ENCODE measurements at regions not wholly inside any gene's neighbourhood (a gene's known extent, or its start where the extent isn't known, plus 50 kb on each side); places are given as distances from the start of the nearest gene placed in this dataset.

GRCh38 chr13:44132710-44133109 is 240.9 kb upstream of the SERP2 start:
- TF ChIP-seq CTCF (conservative IDR thresholded peaks at IDR 0.05): no peak
- no peak overlapping the region for H3K27ac ChIP-seq

- no peak overlapping the region for H3K27ac ChIP-seq
- no peak for TF ChIP-seq CTCF (conservative IDR thresholded peaks at IDR 0.05)
Observed at GRCh38 chr13:44133626-44134025, 240.0 kb upstream of the SERP2 start.

- H3K27ac ChIP-seq: no peak overlapping the region
- TF ChIP-seq CTCF (conservative IDR thresholded peaks at IDR 0.05): no peak
Observed at GRCh38 chr13:44135566-44135965, 238.1 kb upstream of the SERP2 start.

GRCh38 chr13:44136696-44137268 is 236.8 kb upstream of the SERP2 start:
- no peak overlapping the region for H3K27ac ChIP-seq
- no peak for TF ChIP-seq CTCF (conservative IDR thresholded peaks at IDR 0.05)

GRCh38 chr13:44137466-44137865 is 236.2 kb upstream of the SERP2 start:
- no peak for TF ChIP-seq CTCF (conservative IDR thresholded peaks at IDR 0.05)
- H3K27ac ChIP-seq: no peak overlapping the region

GRCh38 chr13:44140146-44140545 is 233.5 kb upstream of the SERP2 start:
- no peak for TF ChIP-seq CTCF (conservative IDR thresholded peaks at IDR 0.05)
- H3K27ac ChIP-seq: peak overlapping the region; percentile 92

- no peak for TF ChIP-seq CTCF (conservative IDR thresholded peaks at IDR 0.05)
- H3K27ac ChIP-seq: peak overlapping the region; percentile 92
Observed at GRCh38 chr13:44140888-44141724, 232.5 kb upstream of the SERP2 start.

Measured in VCaP (cell line).